ENCODE measurements at regions not wholly inside any gene's neighbourhood (a gene's known extent, or its start where the extent isn't known, plus 50 kb on each side); places are given as distances from the start of the nearest gene placed in this dataset.

DNA sequence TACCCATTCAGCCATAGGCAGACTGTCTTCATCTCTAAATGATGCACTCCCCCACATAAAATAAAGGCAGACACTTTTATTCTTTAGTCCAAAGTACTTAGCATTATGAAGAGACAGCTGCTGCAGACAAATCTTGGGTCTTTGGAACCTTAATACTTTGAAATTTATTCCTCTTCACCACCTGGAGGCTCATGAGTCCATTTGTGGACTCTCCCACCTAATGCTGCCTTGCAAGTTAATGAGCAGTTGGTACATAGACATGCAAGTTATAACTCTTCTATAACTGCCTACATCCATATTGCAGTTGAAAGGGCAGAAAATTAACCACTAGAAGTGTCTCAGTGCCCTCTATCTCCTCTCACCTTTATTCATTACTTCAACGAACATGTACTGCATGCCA lies 118.6 kb upstream of the CPEB2 start:
- Histone ChIP-seq H3K4me1 (ENCODE audit: low read length) (no peaks in the 10 kb centered on the region), H4K20me1 (ENCODE audit: insufficient read depth, low read length) (no peaks in the 10 kb centered on the region), H3K27ac (ENCODE audit: low read length) (no peak overlapping the region), H3K4me2 (ENCODE audit: low read depth, low read length) (no peak overlapping the region), H3K79me2 (ENCODE audit: low read length) (no peaks in the 10 kb centered on the region), H3K4me3 (ENCODE audit: low read length) (no peak overlapping the region), H3K27me3 (replicated peaks; ENCODE audit: insufficient read depth, low read length) (no peaks in the 10 kb centered on the region), H3K36me3 (replicated peaks; ENCODE audit: insufficient read depth, low read length) (no peaks in the 10 kb centered on the region), H3K9me3 (replicated peaks; ENCODE audit: insufficient read depth, low read length) (no peaks in the 10 kb centered on the region), H3K9me2 (replicated peaks; ENCODE audit: insufficient read depth, low read length) (no peaks in the 10 kb centered on the region), H3K9ac (ENCODE audit: low read length) (no peak overlapping the region), H3F3A (ENCODE audit: insufficient read depth, low read length) (0 out of 2 replicates have a peak, but pooled peaks cover 4% of the 10 kb centered on the region), H2AFZ (ENCODE audit: low read length) (no peak overlapping the region)
- DNase-seq, result no peak
- no peak for TF ChIP-seq EZH2 (optimal IDR thresholded peaks at IDR 0.05; ENCODE audit: low read depth, low read length)

DNA sequence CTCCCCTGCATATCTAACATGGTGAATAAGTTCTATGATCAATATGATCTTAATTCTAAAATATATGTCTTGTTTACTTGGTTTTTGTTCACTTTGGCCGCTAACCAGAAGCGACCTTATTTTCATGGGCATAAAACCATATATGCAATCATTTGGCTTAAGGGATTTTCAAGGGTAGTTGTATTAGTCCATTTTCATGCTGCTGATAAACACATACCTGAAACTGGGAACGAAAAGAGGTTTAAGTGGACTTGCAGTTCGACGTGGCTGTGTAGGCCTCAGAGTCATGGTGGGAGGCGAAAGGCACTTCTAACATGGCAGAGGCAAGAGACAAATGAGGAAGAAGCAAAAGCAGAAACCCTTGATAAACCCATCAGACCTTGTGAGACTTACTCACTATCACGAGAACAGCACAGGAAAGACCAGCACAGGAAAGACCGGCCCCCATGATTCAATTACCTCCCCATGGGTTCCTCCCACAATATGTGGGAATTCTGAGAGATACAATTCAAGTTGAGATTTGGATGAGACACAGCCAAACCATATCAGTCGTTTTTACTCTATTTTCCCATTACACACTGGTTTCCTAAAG lies 114.3 kb upstream of the CPEB2 start:
- DNase-seq, result no peak
- Histone ChIP-seq H3K4me1 (ENCODE audit: low read length) (no peaks in the 10 kb centered on the region), H3K4me2 (ENCODE audit: low read depth, low read length) (no peak overlapping the region), H3K9me3 (replicated peaks; ENCODE audit: insufficient read depth, low read length) (no peaks in the 10 kb centered on the region), H4K20me1 (ENCODE audit: insufficient read depth, low read length) (no peaks in the 10 kb centered on the region), H3K79me2 (ENCODE audit: low read length) (no peaks in the 10 kb centered on the region), H3K9ac (ENCODE audit: low read length) (no peak overlapping the region), H3K36me3 (replicated peaks; ENCODE audit: insufficient read depth, low read length) (no peaks in the 10 kb centered on the region), H3F3A (ENCODE audit: insufficient read depth, low read length) (no peaks in the 10 kb centered on the region), H2AFZ (ENCODE audit: low read length) (no peak overlapping the region), H3K4me3 (ENCODE audit: low read length) (no peak overlapping the region), H3K27me3 (replicated peaks; ENCODE audit: insufficient read depth, low read length) (no peaks in the 10 kb centered on the region), H3K9me2 (replicated peaks; ENCODE audit: insufficient read depth, low read length) (no peaks in the 10 kb centered on the region), H3K27ac (ENCODE audit: low read length) (no peak overlapping the region)
- no peak for TF ChIP-seq EZH2 (optimal IDR thresholded peaks at IDR 0.05; ENCODE audit: low read depth, low read length)
- TF ChIP-seq EZH2phosphoT487 (IDR thresholded peaks at IDR 0.05; ENCODE audit: low read length), result no peak
- TF ChIP-seq, protein P1, sequence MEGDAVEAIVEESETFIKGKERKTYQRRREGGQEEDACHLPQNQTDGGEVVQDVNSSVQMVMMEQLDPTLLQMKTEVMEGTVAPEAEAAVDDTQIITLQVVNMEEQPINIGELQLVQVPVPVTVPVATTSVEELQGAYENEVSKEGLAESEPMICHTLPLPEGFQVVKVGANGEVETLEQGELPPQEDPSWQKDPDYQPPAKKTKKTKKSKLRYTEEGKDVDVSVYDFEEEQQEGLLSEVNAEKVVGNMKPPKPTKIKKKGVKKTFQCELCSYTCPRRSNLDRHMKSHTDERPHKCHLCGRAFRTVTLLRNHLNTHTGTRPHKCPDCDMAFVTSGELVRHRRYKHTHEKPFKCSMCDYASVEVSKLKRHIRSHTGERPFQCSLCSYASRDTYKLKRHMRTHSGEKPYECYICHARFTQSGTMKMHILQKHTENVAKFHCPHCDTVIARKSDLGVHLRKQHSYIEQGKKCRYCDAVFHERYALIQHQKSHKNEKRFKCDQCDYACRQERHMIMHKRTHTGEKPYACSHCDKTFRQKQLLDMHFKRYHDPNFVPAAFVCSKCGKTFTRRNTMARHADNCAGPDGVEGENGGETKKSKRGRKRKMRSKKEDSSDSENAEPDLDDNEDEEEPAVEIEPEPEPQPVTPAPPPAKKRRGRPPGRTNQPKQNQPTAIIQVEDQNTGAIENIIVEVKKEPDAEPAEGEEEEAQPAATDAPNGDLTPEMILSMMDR (IDR thresholded peaks at IDR 0.05; ENCODE audit: low read length), result no peak

DNA sequence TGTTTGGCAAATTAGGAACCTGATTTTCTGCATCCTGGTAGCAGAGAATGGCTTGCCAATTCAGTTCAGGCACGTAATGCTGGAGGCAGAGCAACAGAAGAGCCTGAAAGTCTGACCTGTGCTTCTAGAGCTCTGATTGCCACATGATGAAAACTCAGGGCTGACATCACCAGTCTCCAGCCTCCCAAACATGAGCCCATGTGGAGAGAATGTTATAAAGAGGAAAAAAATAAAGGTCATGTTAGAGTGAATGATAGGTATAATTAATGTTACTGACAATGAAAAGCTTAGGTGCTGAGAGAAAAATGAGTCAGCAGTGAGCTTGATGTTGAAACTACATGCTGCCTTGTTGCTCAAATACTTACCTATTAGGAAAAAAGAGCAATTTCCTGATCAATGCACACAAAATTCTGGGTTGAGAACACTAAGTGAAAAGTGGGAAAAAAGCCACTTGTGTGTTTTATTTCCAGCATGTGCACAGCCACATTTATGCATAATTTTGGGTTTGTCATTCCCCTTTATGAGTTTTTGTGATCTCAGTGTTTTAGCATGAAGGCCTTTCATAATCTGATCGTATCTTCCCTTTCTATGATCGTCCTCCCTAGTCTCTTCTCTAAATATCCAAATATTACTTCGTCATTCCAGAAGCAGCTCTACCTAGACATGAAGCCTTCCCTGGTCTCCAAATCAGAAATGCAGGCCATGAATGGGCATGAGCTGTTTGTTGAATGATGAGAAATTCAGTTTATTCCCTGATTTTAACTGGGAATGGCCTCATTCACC lies 113.3 kb upstream of the CPEB2 start:
- no peaks in the 10 kb centered on the region for H3F3A ChIP-seq (ENCODE audit: insufficient read depth, low read length)
- no peak overlapping the region for H3K27ac ChIP-seq (ENCODE audit: low read length)
- no peak for TF ChIP-seq EZH2 (optimal IDR thresholded peaks at IDR 0.05; ENCODE audit: low read depth, low read length)
- no peak for TF ChIP-seq EZH2phosphoT487 (IDR thresholded peaks at IDR 0.05; ENCODE audit: low read length)
- TF ChIP-seq, protein P1 (IDR thresholded peaks at IDR 0.05; ENCODE audit: low read length), result no peak
- no peak overlapping the region for H2AFZ ChIP-seq (ENCODE audit: low read length)
- no peak overlapping the region for H3K4me3 ChIP-seq (ENCODE audit: low read length)
- no peak overlapping the region for H3K4me2 ChIP-seq (ENCODE audit: low read depth, low read length)
- H4K20me1 ChIP-seq (ENCODE audit: insufficient read depth, low read length), result no peaks in the 10 kb centered on the region
- no peaks in the 10 kb centered on the region for H3K9me2 ChIP-seq (replicated peaks; ENCODE audit: insufficient read depth, low read length)
- H3K9me3 ChIP-seq (replicated peaks; ENCODE audit: insufficient read depth, low read length), result no peaks in the 10 kb centered on the region
- no peak overlapping the region for H3K9ac ChIP-seq (ENCODE audit: low read length)
- no peaks in the 10 kb centered on the region for H3K4me1 ChIP-seq (ENCODE audit: low read length)
- no peaks in the 10 kb centered on the region for H3K27me3 ChIP-seq (replicated peaks; ENCODE audit: insufficient read depth, low read length)
- no peaks in the 10 kb centered on the region for H3K36me3 ChIP-seq (replicated peaks; ENCODE audit: insufficient read depth, low read length)
- H3K79me2 ChIP-seq (ENCODE audit: low read length), result no peaks in the 10 kb centered on the region
- no peak for DNase-seq

DNA sequence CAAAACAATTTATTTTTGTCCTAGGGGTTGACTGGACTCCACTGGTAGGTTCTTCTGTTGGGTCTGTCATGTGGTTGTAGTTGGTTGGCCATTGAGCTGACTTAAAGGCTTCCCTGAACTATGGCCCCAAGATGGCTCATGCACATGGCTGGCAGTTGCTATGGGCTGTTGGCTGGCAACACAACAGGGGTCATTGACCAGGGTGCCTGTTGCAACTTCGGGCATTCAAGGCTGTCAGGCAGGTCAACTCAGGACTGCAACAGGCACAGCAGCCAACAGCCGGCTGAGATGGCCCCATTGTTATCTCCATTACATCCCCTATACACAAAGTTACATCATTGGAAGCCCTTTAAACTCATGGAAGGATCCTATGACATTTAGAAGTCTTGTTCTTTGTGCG lies 109.7 kb upstream of the CPEB2 start:
- Histone ChIP-seq H2AFZ (ENCODE audit: low read length) (no peak overlapping the region), H3K79me2 (ENCODE audit: low read length) (no peaks in the 10 kb centered on the region), H3K9ac (ENCODE audit: low read length) (no peak overlapping the region), H3K9me3 (replicated peaks; ENCODE audit: insufficient read depth, low read length) (no peaks in the 10 kb centered on the region), H3K36me3 (replicated peaks; ENCODE audit: insufficient read depth, low read length) (no peaks in the 10 kb centered on the region), H3K4me3 (ENCODE audit: low read length) (no peak overlapping the region), H4K20me1 (ENCODE audit: insufficient read depth, low read length) (no peaks in the 10 kb centered on the region), H3K9me2 (replicated peaks; ENCODE audit: insufficient read depth, low read length) (no peaks in the 10 kb centered on the region), H3K4me1 (ENCODE audit: low read length) (no peaks in the 10 kb centered on the region), H3K4me2 (ENCODE audit: low read depth, low read length) (no peak overlapping the region), H3K27ac (ENCODE audit: low read length) (no peak overlapping the region), H3K27me3 (replicated peaks; ENCODE audit: insufficient read depth, low read length) (no peaks in the 10 kb centered on the region), H3F3A (ENCODE audit: insufficient read depth, low read length) (no peaks in the 10 kb centered on the region)
- DNase-seq, result no peak
- TF ChIP-seq, protein P1 (IDR thresholded peaks at IDR 0.05; ENCODE audit: low read length), result no peak
- no peak for TF ChIP-seq EZH2phosphoT487 (IDR thresholded peaks at IDR 0.05; ENCODE audit: low read length)
- TF ChIP-seq EZH2 (optimal IDR thresholded peaks at IDR 0.05; ENCODE audit: low read depth, low read length), result no peak

Measured in MM.1S (cell line).